Activated T-helper 1 cell treated with anti-CD3 and anti-CD28 coated beads, Interleukin-12 subunit alpha, Interleukin-12 subunit beta, Interleukin-2, Interleukin-4 antibody, amounts not matched to agents 30 ng/mL and 10 ng/mL and 1 ng/mL, durations not matched to agents 14 hours and 24 hours and 36 hours (primary cell): ENCODE measurements at regions not wholly inside any gene's neighbourhood (a gene's known extent, or its start where the extent isn't known, plus 50 kb on each side); places are given as distances from the start of the nearest gene placed in this dataset.
"Not testable (repeated sequence)": the region's sequence is repeated elsewhere in the genome, so short reads cannot be mapped to it uniquely, and the experiment has no call there.

Source experiments
- DNase-seq: peaks from one replicate; pipeline ENCODE4 v3.0.0; 2021; ENCODE audit warnings: low spot score
- H3K27ac Mint-ChIP-seq: one replicate; pipeline ENCODE4 v1.8.0; 2021; ENCODE audit warnings: mild to moderate bottlenecking, mixed read lengths
- H3K27me3 Mint-ChIP-seq: one replicate; pipeline ENCODE4 v1.8.0; 2022; ENCODE audit warnings: mild to moderate bottlenecking, moderate library complexity, mixed read lengths; ENCODE audit not compliant: insufficient read depth
- H3K36me3 Mint-ChIP-seq: one replicate; pipeline ENCODE4 v1.8.0; 2021; ENCODE audit warnings: low read depth, mixed read lengths
- H3K4me1 Mint-ChIP-seq: one replicate; pipeline ENCODE4 v1.8.0; 2021; ENCODE audit warnings: low read depth, mixed read lengths
- H3K4me3 Mint-ChIP-seq: one replicate; pipeline ENCODE4 v1.8.0; 2021; ENCODE audit warnings: mild to moderate bottlenecking, moderate library complexity, mixed read lengths
- H3K9me3 Mint-ChIP-seq: one replicate; pipeline ENCODE4 v1.8.0; 2021; ENCODE audit warnings: mixed read lengths
- intact Hi-C: fragments of 100-400 bp; cut with micrococcal nuclease; formaldehyde crosslinking; loops from one replicate; pipeline ENCODE4 v1.15.1; 2024

GRCh38 chr2:36302911-36303310, 52.7 kb upstream of the CRIM1 start:
- DNase-seq = no peak
- intact Hi-C loops = no loop called here
- no peak overlapping the region for H3K27ac Mint-ChIP-seq
- no peaks in the 10 kb centered on the region for H3K36me3 Mint-ChIP-seq
- H3K4me1 Mint-ChIP-seq = no peaks in the 10 kb centered on the region
- no peaks in the 10 kb centered on the region for H3K27me3 Mint-ChIP-seq
- peaks cover 11% of the 10 kb centered on the region for H3K9me3 Mint-ChIP-seq
- no peak overlapping the region for H3K4me3 Mint-ChIP-seq

GRCh38 chr2:36301843-36302242, 53.7 kb upstream of the CRIM1 start:
- no peak overlapping the region for H3K4me3 Mint-ChIP-seq
- intact Hi-C loops = no loop called here
- peaks cover 11% of the 10 kb centered on the region for H3K9me3 Mint-ChIP-seq
- no peaks in the 10 kb centered on the region for H3K4me1 Mint-ChIP-seq
- no peaks in the 10 kb centered on the region for H3K27me3 Mint-ChIP-seq
- H3K36me3 Mint-ChIP-seq = no peaks in the 10 kb centered on the region
- DNase-seq = no peak
- H3K27ac Mint-ChIP-seq = no peak overlapping the region

DNA sequence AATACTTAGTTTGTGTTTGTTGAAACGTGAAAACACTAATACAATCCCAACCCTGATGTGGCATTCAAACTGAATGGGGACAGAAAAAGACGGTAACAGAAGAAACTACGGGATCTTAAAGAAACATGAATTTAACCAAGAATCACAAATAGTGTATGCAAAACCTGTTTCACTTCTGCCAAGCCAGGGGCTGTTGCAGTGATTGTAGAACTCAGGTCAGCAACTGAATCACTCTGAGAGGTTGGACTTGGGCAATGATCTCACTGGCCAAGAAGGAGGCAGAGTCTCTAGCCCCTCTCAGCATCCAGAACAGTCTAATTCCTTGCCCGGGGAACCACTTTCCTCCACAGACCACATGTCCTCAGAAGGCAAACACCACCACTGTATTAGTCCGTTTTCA, 54.9 kb upstream of the CRIM1 start:
- Mint-ChIP-seq H3K36me3 (no peaks in the 10 kb centered on the region), H3K27me3 (no peaks in the 10 kb centered on the region), H3K4me1 (no peaks in the 10 kb centered on the region), H3K9me3 (peaks cover 11% of the 10 kb centered on the region), H3K27ac (no peak overlapping the region), H3K4me3 (no peak overlapping the region)
- intact Hi-C loops = no loop called here
- DNase-seq = no peak

DNA sequence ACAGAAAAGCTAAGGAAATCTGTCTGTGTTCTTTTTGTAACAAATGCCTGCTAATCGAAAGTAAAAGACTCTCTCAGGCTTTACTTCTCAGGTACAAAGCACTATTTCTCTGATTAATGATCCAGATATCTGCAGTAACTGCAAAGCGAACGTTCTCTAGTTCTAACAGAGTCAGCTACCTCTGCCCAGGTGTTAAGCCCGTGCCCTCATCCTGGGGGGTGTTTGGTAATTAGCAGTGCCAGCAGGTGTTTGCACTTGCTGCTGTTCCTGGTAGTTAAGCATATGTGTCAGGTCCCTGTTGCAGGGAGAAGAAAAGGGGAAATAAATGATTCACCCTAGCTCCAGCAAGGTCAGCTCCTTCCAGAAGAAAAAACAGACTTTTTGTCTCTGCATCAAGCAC, 58.8 kb upstream of the CRIM1 start:
- no peak for DNase-seq
- Mint-ChIP-seq H3K4me1 (no peaks in the 10 kb centered on the region), H3K27ac (no peak overlapping the region), H3K27me3 (peaks cover 2% of the 10 kb centered on the region), H3K9me3 (no peaks in the 10 kb centered on the region), H3K36me3 (no peaks in the 10 kb centered on the region), H3K4me3 (no peak overlapping the region)
- intact Hi-C loops = no loop called here

- intact Hi-C loops = no loop called here
- DNase-seq = no peak
- Mint-ChIP-seq H3K27ac (no peak overlapping the region), H3K27me3 (peaks cover 2% of the 10 kb centered on the region), H3K4me1 (no peaks in the 10 kb centered on the region), H3K4me3 (no peak overlapping the region), H3K36me3 (no peaks in the 10 kb centered on the region), H3K9me3 (no peaks in the 10 kb centered on the region)
These were observed 61.3 kb upstream of the CRIM1 start for GRCh38 chr2:36294316-36294721.

DNA sequence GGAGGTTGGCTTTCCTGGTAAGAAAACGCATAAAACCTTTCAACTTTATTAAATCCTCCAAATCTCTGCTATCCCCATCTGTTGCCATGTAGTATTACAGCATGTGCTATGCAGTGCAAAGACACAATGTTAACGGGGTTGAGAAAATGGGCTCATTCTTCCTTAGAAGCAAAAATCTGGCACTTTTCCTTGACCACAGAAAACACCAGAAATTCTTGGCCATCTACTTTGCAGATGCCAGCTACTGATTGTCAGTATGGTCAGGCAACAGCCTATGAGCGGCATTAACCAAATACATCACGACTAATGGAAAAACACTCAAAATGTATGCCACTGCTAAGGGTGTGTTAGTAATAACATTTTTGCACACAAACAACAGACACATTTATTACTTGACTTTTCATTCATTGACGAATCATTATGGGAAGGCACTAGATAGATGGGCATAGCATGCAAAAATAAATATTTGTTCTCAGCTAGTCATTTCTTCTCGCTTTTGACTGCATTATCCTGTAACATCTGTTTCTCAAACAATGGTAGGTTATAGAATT, 65.2 kb upstream of the CRIM1 start:
- Mint-ChIP-seq H3K4me1 (peaks cover 13% of the 10 kb centered on the region), H3K36me3 (peaks cover under 1% of the 10 kb centered on the region), H3K9me3 (peaks cover 8% of the 10 kb centered on the region), H3K4me3 (no peak overlapping the region), H3K27ac (no peak overlapping the region), H3K27me3 (peaks cover 2% of the 10 kb centered on the region)
- no peak for DNase-seq
- intact Hi-C loops = no loop called here

GRCh38 chr2:36289731-36290130, 65.8 kb upstream of the CRIM1 start:
- Mint-ChIP-seq H3K4me1 (peaks cover 13% of the 10 kb centered on the region), H3K27me3 (peaks cover 2% of the 10 kb centered on the region), H3K4me3 (no peak overlapping the region), H3K9me3 (peaks cover 12% of the 10 kb centered on the region), H3K27ac (no peak overlapping the region), H3K36me3 (peaks cover 2% of the 10 kb centered on the region)
- intact Hi-C loops = no loop called here
- DNase-seq = no peak

DNA sequence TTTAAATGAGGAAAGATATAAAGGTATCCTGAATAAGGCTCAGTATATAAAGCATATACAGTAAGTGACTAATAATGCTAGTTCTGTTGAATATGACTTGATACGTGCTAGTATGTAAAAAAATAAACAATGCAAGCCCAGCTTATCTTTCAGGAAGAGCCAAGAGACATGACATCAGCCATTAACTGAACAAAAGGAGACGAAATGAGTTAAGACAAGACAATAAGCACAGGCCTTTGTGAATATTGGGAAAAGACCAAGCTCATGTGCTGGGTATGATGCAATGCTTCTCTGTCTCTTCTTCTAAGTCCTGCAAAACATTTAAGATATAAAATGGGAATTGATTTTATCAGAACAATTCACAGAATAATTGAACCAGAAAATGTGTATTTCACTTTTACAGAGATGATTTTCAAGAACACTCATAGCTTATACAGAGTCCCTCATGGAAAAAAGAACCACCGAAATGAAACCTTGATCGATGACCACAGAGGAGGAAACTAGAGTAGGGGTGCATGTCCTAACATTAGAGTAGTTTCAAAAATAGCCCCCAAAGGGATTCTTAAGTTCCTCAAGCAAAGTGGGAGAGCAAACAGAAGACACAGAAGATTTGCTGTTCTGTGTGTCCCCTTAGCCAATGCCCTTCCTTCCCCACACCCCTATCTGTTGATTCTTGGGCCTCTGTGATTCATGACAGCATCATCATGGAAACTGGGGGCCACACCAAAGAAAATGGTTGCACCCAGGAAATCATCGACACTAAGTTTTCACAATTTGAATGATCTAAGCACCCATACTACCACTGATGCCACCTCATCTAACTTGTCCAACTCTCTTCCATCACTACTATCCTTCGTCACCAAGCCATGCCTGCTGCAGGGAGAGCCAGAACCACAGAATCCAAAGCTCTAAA, 68.0 kb upstream of the CRIM1 start:
- Mint-ChIP-seq H3K4me1 (peaks cover 13% of the 10 kb centered on the region), H3K27me3 (no peaks in the 10 kb centered on the region), H3K9me3 (peaks cover 25% of the 10 kb centered on the region), H3K4me3 (no peak overlapping the region), H3K27ac (peak overlapping the region; percentile 61), H3K36me3 (peaks cover 2% of the 10 kb centered on the region)
- DNase-seq = no peak
- intact Hi-C loops = loop anchor here (2.0 kb wide), 1 partner anchor 41 kb away; no protein-coding TSS in a partner anchor

DNA sequence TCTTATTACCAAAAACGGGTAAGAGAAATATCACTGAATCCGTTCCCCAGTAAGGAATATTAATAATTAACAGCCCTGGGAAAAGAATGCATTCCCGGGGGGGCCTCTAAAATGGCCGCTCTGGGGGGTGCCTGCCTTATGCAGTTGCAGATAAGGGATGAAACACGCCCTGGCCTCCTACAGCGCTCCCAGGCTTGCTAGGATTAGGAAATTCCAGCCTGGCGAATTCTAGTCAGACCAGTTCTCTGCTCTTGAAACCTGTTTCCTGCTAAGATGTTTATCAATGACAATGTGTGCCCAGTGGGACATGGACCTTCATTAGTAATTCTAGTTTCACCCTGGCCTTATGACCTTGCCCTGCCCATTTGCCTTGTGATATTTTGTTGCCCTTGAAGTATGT, 76.1 kb upstream of the CRIM1 start:
- H3K27ac Mint-ChIP-seq, H3K27me3 Mint-ChIP-seq, H3K4me1 Mint-ChIP-seq, H3K4me3 Mint-ChIP-seq, intact Hi-C loops, H3K36me3 Mint-ChIP-seq, DNase-seq: not testable (repeated sequence)
- peaks cover 35% of the 10 kb centered on the region for H3K9me3 Mint-ChIP-seq

DNA sequence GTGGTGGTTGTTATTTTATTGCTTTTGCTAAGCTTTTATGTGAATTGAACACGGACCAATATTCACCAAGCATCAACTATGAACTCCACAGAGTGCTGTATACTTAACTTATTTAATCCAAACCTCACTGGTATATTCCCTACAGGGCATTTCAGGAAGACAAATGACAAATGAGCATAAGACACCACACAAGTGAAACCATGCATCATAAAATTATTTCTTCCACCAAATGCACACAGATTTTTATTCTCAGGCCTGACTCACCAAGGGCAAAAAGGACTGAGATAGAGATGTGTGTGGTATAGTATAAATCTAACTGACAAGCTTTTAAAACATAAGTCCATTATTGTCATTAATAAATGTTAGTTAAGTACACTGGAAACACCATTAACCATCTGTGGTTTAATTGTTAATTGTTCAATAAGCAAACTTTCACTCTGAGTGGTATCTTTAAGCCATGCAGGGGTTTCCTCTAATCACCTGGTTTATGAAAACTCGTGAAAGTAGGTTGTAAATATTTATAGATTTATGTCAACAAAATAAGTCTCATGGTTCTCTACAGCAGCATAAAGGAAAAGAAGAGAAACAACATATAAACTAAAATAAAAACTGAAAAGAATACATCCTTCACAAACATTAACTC, 77.6 kb upstream of the CRIM1 start:
- H3K27ac Mint-ChIP-seq = no peak overlapping the region
- H3K27me3 Mint-ChIP-seq = peaks cover 2% of the 10 kb centered on the region
- peaks cover 3% of the 10 kb centered on the region for H3K36me3 Mint-ChIP-seq
- intact Hi-C loops = loop anchor here (1.0 to 2.0 kb wide), 2 partner anchors 31 to 131 kb away; no protein-coding TSS in a partner anchor
- H3K4me1 Mint-ChIP-seq = peaks cover 10% of the 10 kb centered on the region
- H3K9me3 Mint-ChIP-seq = peaks cover 24% of the 10 kb centered on the region
- H3K4me3 Mint-ChIP-seq = no peak overlapping the region
- no peak for DNase-seq

- intact Hi-C loops = loop anchor here (1.0 to 2.0 kb wide), 2 partner anchors 30 to 130 kb away; no protein-coding TSS in a partner anchor
- peak overlapping the region; percentile 56 for H3K27ac Mint-ChIP-seq
- peaks cover 3% of the 10 kb centered on the region for H3K36me3 Mint-ChIP-seq
- H3K4me3 Mint-ChIP-seq = no peak overlapping the region
- no peak for DNase-seq
- peaks cover 10% of the 10 kb centered on the region for H3K4me1 Mint-ChIP-seq
- H3K27me3 Mint-ChIP-seq = peaks cover 2% of the 10 kb centered on the region
- H3K9me3 Mint-ChIP-seq = peaks cover 23% of the 10 kb centered on the region
These were observed 78.3 kb upstream of the CRIM1 start for GRCh38 chr2:36277146-36277808.

DNA sequence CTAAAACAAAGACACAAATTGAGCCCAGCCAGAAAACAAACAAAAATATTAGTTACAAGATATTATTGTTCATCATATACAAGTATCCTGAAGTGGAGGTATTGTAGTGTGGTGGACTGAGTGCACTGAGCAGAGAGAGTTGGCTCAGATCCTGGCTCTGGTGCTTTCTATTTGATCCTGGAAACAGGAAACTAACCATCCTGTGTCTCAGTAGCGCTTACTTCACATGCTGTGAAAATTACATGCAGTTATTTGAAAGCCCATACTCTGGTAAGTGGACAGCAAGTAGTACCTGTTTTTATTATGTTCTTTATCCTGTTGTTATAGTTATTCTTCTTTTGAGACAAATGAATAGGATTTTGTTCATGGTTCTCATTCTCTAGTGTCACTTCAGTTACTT, 84.3 kb upstream of the CRIM1 start:
- no peak for DNase-seq

More for the DNA sequence above, 84.3 kb upstream of the CRIM1 start:
- no peak overlapping the region for H3K4me3 Mint-ChIP-seq
- intact Hi-C loops = no loop called here
- peaks cover 27% of the 10 kb centered on the region for H3K9me3 Mint-ChIP-seq
- no peak overlapping the region for H3K27ac Mint-ChIP-seq
- peaks cover 10% of the 10 kb centered on the region for H3K36me3 Mint-ChIP-seq
- H3K4me1 Mint-ChIP-seq = peaks cover 29% of the 10 kb centered on the region
- peaks cover 2% of the 10 kb centered on the region for H3K27me3 Mint-ChIP-seq
